OCI-LY7 (cell line): ENCODE measurements at regions not wholly inside any gene's neighbourhood (a gene's known extent, or its start where the extent isn't known, plus 50 kb on each side); places are given as distances from the start of the nearest gene placed in this dataset.

Experiments
- BruUV-seq: library from RNA; stranded (reverse); fragments of 400-500 nt; replicated peaks from 2 replicates; lab custom pipeline; 2021; lab: Mats Ljungman, UMichigan
- CTCF ChIA-PET: fragments of 300-600 bp; sonication (Branson Sonifier 250); formaldehyde crosslinking; loops from one replicate; lab custom pipeline; 2022; ENCODE audit warnings: antibody characterized with exemption; ENCODE audit not compliant: unreplicated experiment; lab: Charles Lee
- POLR2A ChIA-PET: fragments of 300-600 bp; sonication (Branson Sonifier 250); formaldehyde crosslinking; loops from one replicate; lab custom pipeline; 2022; ENCODE audit warnings: antibody characterized with exemption; lab: Charles Lee
- DNase-seq: peaks from one replicate; pipeline ENCODE4 v3.0.0-alpha.2; 2015; ENCODE audit warnings: low spot score
- H2AFZ ChIP-seq: fragments of 200-600 bp; sonication (generic), shearing (Covaris generic); 2 replicates; pipeline ENCODE4 v1.6.1; 2014; ENCODE audit warnings: mild to moderate bottlenecking, antibody characterized with exemption, low read length, moderate library complexity
- H3K27ac ChIP-seq: fragments of 200-600 bp; sonication (generic); 2 replicates; pipeline ENCODE4 v1.5.1; 2014; ENCODE audit warnings: mixed run types, low read depth, mild to moderate bottlenecking, moderate library complexity, low read length, inconsistent platforms; ENCODE audit not compliant: poor library complexity, severe bottlenecking
- H3K36me3 ChIP-seq: fragments of 200-600 bp; sonication (generic); 2 replicates; pipeline ENCODE4 v1.6.1; 2014; ENCODE audit warnings: mild to moderate bottlenecking, antibody characterized with exemption, low read length, moderate library complexity, mixed read lengths; ENCODE audit not compliant: insufficient read depth
- H3K4me1 ChIP-seq: fragments of 200-600 bp; sonication (generic); 2 replicates; pipeline ENCODE4 v1.5.1; 2014; ENCODE audit warnings: mild to moderate bottlenecking, low read length; ENCODE audit not compliant: insufficient read depth, poor library complexity, severe bottlenecking
- H3K4me2 ChIP-seq: fragments of 200-600 bp; sonication (generic); 2 replicates; pipeline ENCODE4 v1.6.1; 2014; ENCODE audit warnings: mild to moderate bottlenecking, low read length
- H3K4me3 ChIP-seq: fragments of 200-600 bp; sonication (generic); 2 replicates; pipeline ENCODE4 v1.5.1; 2014; ENCODE audit warnings: mild to moderate bottlenecking, low read depth, low read length; ENCODE audit not compliant: poor library complexity, severe bottlenecking
- H3K79me2 ChIP-seq: fragments of 200-600 bp; sonication (generic); 2 replicates; pipeline ENCODE4 v1.6.1; 2016; ENCODE audit warnings: low read depth, mild to moderate bottlenecking, low read length, moderate library complexity, mixed read lengths; ENCODE audit not compliant: insufficient read depth
- H3K9me2 ChIP-seq: fragments of 200-600 bp; sonication (generic); 2 replicates; pipeline ENCODE4 v1.6.1; 2016; ENCODE audit warnings: mild to moderate bottlenecking, low read length, mixed read lengths; ENCODE audit not compliant: insufficient read depth
- H3K9me3 ChIP-seq: fragments of 200-600 bp; sonication (generic); 2 replicates; pipeline ENCODE4 v1.6.1; 2014; ENCODE audit warnings: mild to moderate bottlenecking, mixed run types, low read length, mixed read lengths
- H4K20me1 ChIP-seq: fragments of 200-600 bp; sonication (generic); 2 replicates; pipeline ENCODE4 v1.6.1; 2014; ENCODE audit warnings: mild to moderate bottlenecking, antibody characterized with exemption, low read length, moderate library complexity, mixed read lengths; ENCODE audit not compliant: insufficient read depth
- CTCF ChIP-seq: fragments of 200-600 bp; sonication (generic); conservative IDR thresholded peaks from 2 replicates; pipeline ENCODE4 v1.5.1; 2014; ENCODE audit warnings: mild to moderate bottlenecking, antibody characterized with exemption, low read length, moderate library complexity, mixed read lengths
- EZH2phosphoT487 ChIP-seq: fragments of 200-600 bp; sonication (generic); IDR thresholded peaks from 2 replicates; pipeline ENCODE4 v1.6.1; 2018; ENCODE audit warnings: low read depth, borderline replicate concordance, mild to moderate bottlenecking, mixed run types, antibody characterized with exemption, low read length, moderate library complexity, mixed read lengths
- intact Hi-C: fragments of 100-400 bp; cut with micrococcal nuclease; formaldehyde crosslinking; loops from one replicate; pipeline ENCODE4 v1.10.0; 2022; ENCODE audit not compliant: unreplicated experiment

- no peak for DNase-seq
- Histone ChIP-seq H3K9me2 (no peaks in the 10 kb centered on the region), H4K20me1 (no peaks in the 10 kb centered on the region), H3K36me3 (no peaks in the 10 kb centered on the region), H3K27ac (no peak overlapping the region), H3K79me2 (no peaks in the 10 kb centered on the region), H3K4me1 (no peaks in the 10 kb centered on the region), H3K4me2 (no peak overlapping the region), H3K9me3 (no peaks in the 10 kb centered on the region), H3K4me3 (no peak overlapping the region), H2AFZ (no peak overlapping the region)
- POLR2A ChIA-PET = no interaction called here
- intact Hi-C loops = no loop called here
- no peak for TF ChIP-seq CTCF
- no peak for TF ChIP-seq EZH2phosphoT487
- BruUV-seq = no TSS peak
- CTCF ChIA-PET = no interaction called here
Measured at GRCh38 chr6:8829296-8829695, 394.0 kb upstream of the SLC35B3 start.

- Histone ChIP-seq H3K9me2 (no peaks in the 10 kb centered on the region), H3K9me3 (no peaks in the 10 kb centered on the region), H3K4me1 (no peaks in the 10 kb centered on the region), H3K4me2 (no peak overlapping the region), H2AFZ (no peak overlapping the region), H3K36me3 (no peaks in the 10 kb centered on the region), H3K27ac (no peak overlapping the region), H3K79me2 (no peaks in the 10 kb centered on the region), H3K4me3 (no peak overlapping the region), H4K20me1 (no peaks in the 10 kb centered on the region)
- no peak for DNase-seq
- TF ChIP-seq EZH2phosphoT487 (no peak), CTCF (no peak)
- no TSS peak for BruUV-seq
- intact Hi-C loops = no loop called here
- POLR2A ChIA-PET = no interaction called here
- CTCF ChIA-PET = no interaction called here
Measured at GRCh38 chr6:8828376-8828775, 393.0 kb upstream of the SLC35B3 start.

- Histone ChIP-seq H3K36me3 (no peaks in the 10 kb centered on the region), H3K4me1 (no peaks in the 10 kb centered on the region), H3K9me2 (no peaks in the 10 kb centered on the region), H3K4me3 (no peak overlapping the region), H3K9me3 (no peaks in the 10 kb centered on the region), H2AFZ (no peak overlapping the region), H3K27ac (no peak overlapping the region), H3K4me2 (no peak overlapping the region), H4K20me1 (no peaks in the 10 kb centered on the region), H3K79me2 (no peaks in the 10 kb centered on the region)
- no TSS peak for BruUV-seq
- no peak for DNase-seq
- POLR2A ChIA-PET = interaction anchor here (1.1 to 1.4 kb wide), 2 partner anchors 9 to 19 kb away, joined by 3 to 4 read pairs; no protein-coding TSS in a partner anchor
- intact Hi-C loops = no loop called here
- CTCF ChIA-PET = no interaction called here
- TF ChIP-seq CTCF (no peak), EZH2phosphoT487 (no peak)
Measured at GRCh38 chr6:8825726-8826125, 390.4 kb upstream of the SLC35B3 start.
